GM19455 (cell line): ENCODE measurements at regions not wholly inside any gene's neighbourhood (a gene's known extent, or its start where the extent isn't known, plus 50 kb on each side); places are given as distances from the start of the nearest gene placed in this dataset.
"Not testable (repeated sequence)": the region's sequence is repeated elsewhere in the genome, so short reads cannot be mapped to it uniquely, and the experiment has no call there.

Experiments used
- ATAC-seq: cut with Tn5 transposase; IDR thresholded peaks from one replicate; pipeline ENCODE4 v1.9.1; 2021; ENCODE audit not compliant: unreplicated experiment

GRCh38 chr2:226115102-226115831 is 684.4 kb downstream of the IRS1 start:
- ATAC-seq = no peak

GRCh38 chr2:226114436-226114835 is 685.2 kb downstream of the IRS1 start:
- ATAC-seq = no peak

GRCh38 chr2:226098861-226099745 is 699.6 kb downstream of the NYAP2 start:
- ATAC-seq = no peak

GRCh38 chr2:226095058-226095457 is 695.5 kb downstream of the NYAP2 start:
- ATAC-seq = no peak

GRCh38 chr2:226093364-226093763 is 693.9 kb downstream of the NYAP2 start:
- no peak for ATAC-seq

GRCh38 chr2:226088366-226088674 is 688.8 kb downstream of the NYAP2 start:
- no peak for ATAC-seq

- ATAC-seq = no peak
Measured at GRCh38 chr2:226087505-226088365, 688.2 kb downstream of the NYAP2 start.

GRCh38 chr2:226087051-226087450 is 687.5 kb downstream of the NYAP2 start:
- ATAC-seq = no peak

- ATAC-seq = no peak
Measured at GRCh38 chr2:226086190-226086589, 686.7 kb downstream of the NYAP2 start.

- not testable (repeated sequence) for ATAC-seq
Measured at GRCh38 chr2:226085425-226085824, 685.9 kb downstream of the NYAP2 start.

- no peak for ATAC-seq
Measured at GRCh38 chr2:226080334-226080733, 680.8 kb downstream of the NYAP2 start.

GRCh38 chr2:226079671-226080181 is 680.2 kb downstream of the NYAP2 start:
- ATAC-seq = no peak

GRCh38 chr2:226079196-226079595 is 679.7 kb downstream of the NYAP2 start:
- ATAC-seq = no peak

- ATAC-seq = no peak
Measured at GRCh38 chr2:226078666-226079065, 679.2 kb downstream of the NYAP2 start.

- no peak for ATAC-seq
Measured at GRCh38 chr2:226077841-226078240, 678.3 kb downstream of the NYAP2 start.

- ATAC-seq = no peak
Measured at GRCh38 chr2:226077031-226077430, 677.5 kb downstream of the NYAP2 start.

- no peak for ATAC-seq
Measured at GRCh38 chr2:226076529-226076928, 677.0 kb downstream of the NYAP2 start.

- no peak for ATAC-seq
Measured at GRCh38 chr2:226074391-226074790, 674.9 kb downstream of the NYAP2 start.

GRCh38 chr2:226073496-226074160 is 674.1 kb downstream of the NYAP2 start:
- ATAC-seq = no peak

GRCh38 chr2:226066873-226067272 is 667.4 kb downstream of the NYAP2 start:
- no peak for ATAC-seq

- no peak for ATAC-seq
Measured at GRCh38 chr2:226066391-226066790, 666.9 kb downstream of the NYAP2 start.
